Mucosa of descending colon (tissue), 3 donors: ENCODE measurements at regions not wholly inside any gene's neighbourhood (a gene's known extent, or its start where the extent isn't known, plus 50 kb on each side); places are given as distances from the start of the nearest gene placed in this dataset.

Experiments used
- ATAC-seq: fragments of 200-7000 bp; cut with Tn5 transposase; one replicate; pipeline ENCODE4 v1.9.1; 2020; ENCODE audit warnings: mild to moderate bottlenecking, moderate library complexity
- DNase-seq, 3 donors: peaks; one replicate each; pipeline ENCODE4 v3.0.0-alpha.2; 2020
- H3K36me3 ChIP-seq: fragments of 200-600 bp; one replicate; pipeline ENCODE4 v1.8.0; 2021; ENCODE audit warnings: low read depth, mild to moderate bottlenecking
- H3K4me1 ChIP-seq: fragments of 200-600 bp; one replicate; pipeline ENCODE4 v1.8.0; 2021; ENCODE audit warnings: low read depth, mild to moderate bottlenecking
- H3K4me3 ChIP-seq: fragments of 200-600 bp; one replicate; pipeline ENCODE4 v1.8.0; 2021; ENCODE audit warnings: mild to moderate bottlenecking
- H3K9me3 ChIP-seq: fragments of 200-600 bp; one replicate; pipeline ENCODE4 v1.8.0; 2021; ENCODE audit warnings: mild to moderate bottlenecking
- intact Hi-C, 2 donors: fragments of 100-400 bp; cut with DNase I in 1 of 2; cut with micrococcal nuclease in 1 of 2; formaldehyde crosslinking; loops; one replicate each; pipeline versions ENCODE4 v1.11.0 to v1.11.1; 2022; cut with DNase I, micrococcal nuclease
- TF ChIP-seq, protein P1 (sequence below): fragments of 200-600 bp; IDR thresholded peaks from one replicate; pipeline ENCODE4 v1.8.0; 2022; ENCODE audit warnings: antibody characterized with exemption, mild to moderate bottlenecking
- donor health status: DM: no; HTN: no; CAD: no; lungs with moderate emphysema.
- donor health status: DM: no; HTN: no; CAD: no.
- donor health status: DM: no; HTN: yes; CAD: no.

DNA sequence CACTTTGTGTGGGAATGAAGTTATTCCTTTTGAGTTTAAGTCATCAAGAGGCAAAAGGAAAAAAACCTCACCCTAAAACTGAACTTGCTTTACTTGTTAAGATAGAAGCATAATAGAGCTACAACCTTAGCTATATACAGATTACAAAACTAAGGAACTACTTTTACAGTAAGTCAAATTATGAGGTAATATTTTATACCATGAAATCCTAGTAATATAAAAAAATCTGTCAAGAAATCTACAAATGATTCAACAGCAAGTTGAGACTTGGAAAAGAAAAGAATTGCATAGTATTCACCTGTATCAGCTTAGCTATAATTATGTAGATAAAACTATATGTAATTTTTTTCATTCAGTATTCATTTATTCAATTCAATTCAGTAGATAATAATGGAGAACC is 335.3 kb downstream of the KLF5 start:
- TF ChIP-seq, protein P1, sequence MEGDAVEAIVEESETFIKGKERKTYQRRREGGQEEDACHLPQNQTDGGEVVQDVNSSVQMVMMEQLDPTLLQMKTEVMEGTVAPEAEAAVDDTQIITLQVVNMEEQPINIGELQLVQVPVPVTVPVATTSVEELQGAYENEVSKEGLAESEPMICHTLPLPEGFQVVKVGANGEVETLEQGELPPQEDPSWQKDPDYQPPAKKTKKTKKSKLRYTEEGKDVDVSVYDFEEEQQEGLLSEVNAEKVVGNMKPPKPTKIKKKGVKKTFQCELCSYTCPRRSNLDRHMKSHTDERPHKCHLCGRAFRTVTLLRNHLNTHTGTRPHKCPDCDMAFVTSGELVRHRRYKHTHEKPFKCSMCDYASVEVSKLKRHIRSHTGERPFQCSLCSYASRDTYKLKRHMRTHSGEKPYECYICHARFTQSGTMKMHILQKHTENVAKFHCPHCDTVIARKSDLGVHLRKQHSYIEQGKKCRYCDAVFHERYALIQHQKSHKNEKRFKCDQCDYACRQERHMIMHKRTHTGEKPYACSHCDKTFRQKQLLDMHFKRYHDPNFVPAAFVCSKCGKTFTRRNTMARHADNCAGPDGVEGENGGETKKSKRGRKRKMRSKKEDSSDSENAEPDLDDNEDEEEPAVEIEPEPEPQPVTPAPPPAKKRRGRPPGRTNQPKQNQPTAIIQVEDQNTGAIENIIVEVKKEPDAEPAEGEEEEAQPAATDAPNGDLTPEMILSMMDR = no peak
- H3K36me3 ChIP-seq = no peaks in the 10 kb centered on the region
- ATAC-seq (no peak), DNase-seq (no peak)
- H3K9me3 ChIP-seq = peaks cover 3% of the 10 kb centered on the region
- H3K4me3 ChIP-seq = no peak overlapping the region
- intact Hi-C loops = no loop called here
- H3K4me1 ChIP-seq = peaks cover 16% of the 10 kb centered on the region

DNA sequence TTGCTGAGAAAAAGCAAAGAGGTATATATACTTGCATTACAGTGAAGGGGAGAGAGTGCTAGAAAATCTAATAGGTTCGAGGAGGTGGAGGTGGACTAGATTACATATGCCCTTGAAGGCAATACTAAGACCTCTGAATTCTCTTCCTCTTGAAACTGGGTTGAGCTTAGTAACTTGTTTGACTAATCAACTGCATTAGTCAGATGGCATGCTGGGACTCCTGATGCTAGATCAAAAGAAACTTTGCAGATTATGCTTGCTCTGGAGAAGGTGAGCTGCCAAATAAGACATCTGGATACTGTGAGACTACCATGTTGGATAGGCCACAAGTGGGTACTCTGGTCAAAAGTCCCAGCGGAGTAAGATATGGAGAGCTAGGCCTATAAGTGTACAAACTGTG is 331.3 kb downstream of the KLF5 start:
- ATAC-seq = no peak
- no peak for DNase-seq
- TF ChIP-seq, protein P1 = no peak
- intact Hi-C loops = no loop called here
- no peaks in the 10 kb centered on the region for H3K36me3 ChIP-seq
- no peak overlapping the region for H3K4me3 ChIP-seq
- H3K4me1 ChIP-seq = no peaks in the 10 kb centered on the region
- peaks cover 3% of the 10 kb centered on the region for H3K9me3 ChIP-seq

DNA sequence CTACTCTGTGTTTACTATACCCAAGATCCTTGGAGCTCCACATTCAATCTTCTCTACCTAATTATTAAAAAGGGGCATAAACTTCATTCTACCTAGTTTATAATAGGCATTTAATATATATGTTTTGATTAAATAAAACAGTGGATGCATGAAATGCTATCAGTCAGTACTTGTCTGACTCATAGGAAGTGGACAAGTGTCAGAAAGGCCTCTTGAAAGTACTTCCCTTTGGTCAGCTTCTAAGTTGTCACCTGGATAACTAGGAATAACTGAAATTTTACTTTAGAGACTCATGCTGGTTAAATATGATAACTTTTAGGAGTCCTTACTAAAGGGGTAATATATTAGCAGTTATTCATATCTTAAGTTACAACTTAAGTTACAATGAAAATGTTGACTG is 329.8 kb downstream of the KLF5 start:
- Histone ChIP-seq H3K4me3 (no peak overlapping the region), H3K9me3 (peaks cover 3% of the 10 kb centered on the region), H3K36me3 (no peaks in the 10 kb centered on the region), H3K4me1 (no peaks in the 10 kb centered on the region)
- TF ChIP-seq, protein P1 = no peak
- no peak for ATAC-seq
- intact Hi-C loops = no loop called here
- no peak for DNase-seq

DNA sequence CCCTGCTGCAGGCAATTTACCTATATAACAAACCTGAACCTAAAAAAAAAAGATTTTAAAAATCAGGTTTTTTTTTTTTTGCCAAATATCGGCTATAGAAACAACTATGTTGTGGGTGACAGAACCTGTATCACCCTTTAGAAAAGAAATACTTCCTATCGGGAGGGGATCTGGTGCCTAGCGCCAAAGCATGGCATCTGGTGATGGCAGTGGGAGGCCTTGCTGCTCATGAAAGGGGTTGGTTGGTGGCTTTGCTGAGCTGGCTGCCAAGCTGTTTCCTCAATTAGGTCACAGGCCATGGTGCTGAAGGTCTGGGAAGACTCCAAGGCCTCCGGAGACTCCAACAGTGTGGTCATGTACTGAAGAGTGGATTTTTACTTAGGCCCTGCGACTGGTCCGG is 328.5 kb downstream of the KLF5 start:
- Histone ChIP-seq H3K36me3 (no peaks in the 10 kb centered on the region), H3K4me1 (no peaks in the 10 kb centered on the region), H3K9me3 (peaks cover 3% of the 10 kb centered on the region), H3K4me3 (no peak overlapping the region)
- TF ChIP-seq, protein P1 = no peak
- DNase-seq (no peak), ATAC-seq (no peak)
- intact Hi-C loops = no loop called here

DNA sequence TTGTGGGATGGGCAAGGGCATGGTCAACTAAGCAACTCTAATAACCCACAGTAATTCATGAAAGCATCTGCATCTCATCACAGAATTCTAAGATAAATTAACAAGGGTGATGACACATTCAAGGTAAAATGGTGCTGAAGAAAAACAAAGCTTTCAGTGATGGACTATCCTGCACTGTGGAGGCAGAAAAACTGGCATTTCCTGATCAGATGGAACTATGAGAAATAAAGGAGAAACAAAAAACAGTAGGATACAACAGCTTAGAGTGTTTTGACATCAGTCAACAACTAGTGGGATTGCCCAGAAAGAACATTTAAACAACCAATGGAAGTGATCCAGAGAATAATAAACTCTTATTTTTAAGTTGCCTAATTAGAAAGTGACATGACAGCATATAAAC is 327.0 kb downstream of the KLF5 start:
- ATAC-seq (no peak), DNase-seq (no peak)
- H3K36me3 ChIP-seq = no peaks in the 10 kb centered on the region
- H3K4me3 ChIP-seq = no peak overlapping the region
- peaks cover 3% of the 10 kb centered on the region for H3K9me3 ChIP-seq
- TF ChIP-seq, protein P1 = no peak
- intact Hi-C loops = no loop called here
- H3K4me1 ChIP-seq = no peaks in the 10 kb centered on the region
